ENCODE measurements at regions not wholly inside any gene's neighbourhood (a gene's known extent, or its start where the extent isn't known, plus 50 kb on each side); places are given as distances from the start of the nearest gene placed in this dataset.

GRCh38 chr4:11735651-11736050 is 307.0 kb upstream of the HS3ST1 start:
- no peak overlapping the region for H2AFZ ChIP-seq (ENCODE audit: low read depth)
- H4K20me1 ChIP-seq (ENCODE audit: insufficient read depth), result no peaks in the 10 kb centered on the region
- H3K27ac ChIP-seq, result no peak overlapping the region
- H3K79me2 ChIP-seq (ENCODE audit: insufficient read depth, low read depth), result no peaks in the 10 kb centered on the region
- H3K4me1 ChIP-seq (ENCODE audit: low read depth, poor library complexity, severe bottlenecking), result no peaks in the 10 kb centered on the region
- H3K9ac ChIP-seq, result no peak overlapping the region
- H3K4me3 ChIP-seq (IDR thresholded peaks at IDR 0.05; ENCODE audit: insufficient read depth, low read depth, low read length), result no peak overlapping the region
- no peaks in the 10 kb centered on the region for H3K36me3 ChIP-seq (ENCODE audit: insufficient read depth)
- no peak overlapping the region for H3K4me2 ChIP-seq
- no peak for TF ChIP-seq CTCF (conservative IDR thresholded peaks at IDR 0.05; ENCODE audit: low read depth, low read length)
- no peaks in the 10 kb centered on the region for H3K27me3 ChIP-seq (ENCODE audit: insufficient read depth, low read depth)

GRCh38 chr4:11732155-11732554 is 303.5 kb upstream of the HS3ST1 start:
- Histone ChIP-seq H3K36me3 (ENCODE audit: insufficient read depth) (no peaks in the 10 kb centered on the region), H3K9ac (no peak overlapping the region), H3K79me2 (ENCODE audit: insufficient read depth, low read depth) (no peaks in the 10 kb centered on the region), H3K4me2 (no peak overlapping the region), H2AFZ (ENCODE audit: low read depth) (no peak overlapping the region), H3K4me1 (ENCODE audit: low read depth, poor library complexity, severe bottlenecking) (no peaks in the 10 kb centered on the region), H4K20me1 (ENCODE audit: insufficient read depth) (no peaks in the 10 kb centered on the region), H3K27ac (no peak overlapping the region), H3K4me3 (IDR thresholded peaks at IDR 0.05; ENCODE audit: insufficient read depth, low read depth, low read length) (no peak overlapping the region), H3K27me3 (ENCODE audit: insufficient read depth, low read depth) (no peaks in the 10 kb centered on the region)
- TF ChIP-seq CTCF (conservative IDR thresholded peaks at IDR 0.05; ENCODE audit: low read depth, low read length), result no peak

GRCh38 chr4:11730545-11730944 is 301.9 kb upstream of the HS3ST1 start:
- no peak overlapping the region for H3K4me2 ChIP-seq
- H3K79me2 ChIP-seq (ENCODE audit: insufficient read depth, low read depth), result no peaks in the 10 kb centered on the region
- H4K20me1 ChIP-seq (ENCODE audit: insufficient read depth), result no peaks in the 10 kb centered on the region
- no peaks in the 10 kb centered on the region for H3K27me3 ChIP-seq (ENCODE audit: insufficient read depth, low read depth)
- H3K9ac ChIP-seq, result no peak overlapping the region
- no peak overlapping the region for H3K27ac ChIP-seq
- no peaks in the 10 kb centered on the region for H3K4me1 ChIP-seq (ENCODE audit: low read depth, poor library complexity, severe bottlenecking)
- no peak for TF ChIP-seq CTCF (conservative IDR thresholded peaks at IDR 0.05; ENCODE audit: low read depth, low read length)
- no peaks in the 10 kb centered on the region for H3K36me3 ChIP-seq (ENCODE audit: insufficient read depth)
- no peak overlapping the region for H2AFZ ChIP-seq (ENCODE audit: low read depth)
- no peak overlapping the region for H3K4me3 ChIP-seq (IDR thresholded peaks at IDR 0.05; ENCODE audit: insufficient read depth, low read depth, low read length)

GRCh38 chr4:11729548-11729947 is 300.9 kb upstream of the HS3ST1 start:
- Histone ChIP-seq H3K4me2 (no peak overlapping the region), H3K27ac (no peak overlapping the region), H3K27me3 (ENCODE audit: insufficient read depth, low read depth) (no peaks in the 10 kb centered on the region), H3K4me1 (ENCODE audit: low read depth, poor library complexity, severe bottlenecking) (no peaks in the 10 kb centered on the region), H3K4me3 (IDR thresholded peaks at IDR 0.05; ENCODE audit: insufficient read depth, low read depth, low read length) (no peak overlapping the region), H4K20me1 (ENCODE audit: insufficient read depth) (no peaks in the 10 kb centered on the region), H3K79me2 (ENCODE audit: insufficient read depth, low read depth) (no peaks in the 10 kb centered on the region), H2AFZ (ENCODE audit: low read depth) (no peak overlapping the region), H3K9ac (no peak overlapping the region), H3K36me3 (ENCODE audit: insufficient read depth) (no peaks in the 10 kb centered on the region)
- TF ChIP-seq CTCF (conservative IDR thresholded peaks at IDR 0.05; ENCODE audit: low read depth, low read length), result no peak

Data from KMS-11 (cell line).